Neural cell (in vitro differentiated cells): ENCODE measurements at regions not wholly inside any gene's neighbourhood (a gene's known extent, or its start where the extent isn't known, plus 50 kb on each side); places are given as distances from the start of the nearest gene placed in this dataset.

ENCODE experiments used
- H2AFZ ChIP-seq: fragments of 200-600, 300-800 bp; sonication (generic), shearing (Covaris generic); 2 replicates; pipeline ENCODE4 v1.6.0; 2014; ENCODE audit warnings: low read depth, mild to moderate bottlenecking, antibody characterized with exemption, low read length, moderate library complexity
- H3F3A ChIP-seq: fragments of 200-600 bp; shearing (Covaris generic); 2 replicates; pipeline ENCODE4 v1.6.1; 2016; ENCODE audit warnings: mild to moderate bottlenecking, moderate library complexity, mixed read lengths, antibody characterized with exemption, low read length; ENCODE audit not compliant: insufficient read depth, poor library complexity, severe bottlenecking
- H3K27ac ChIP-seq: fragments of 200-600, 300-800 bp; sonication (generic), shearing (Covaris generic); 2 replicates; pipeline ENCODE4 v1.5.1; 2014; ENCODE audit warnings: mild to moderate bottlenecking, low read length, moderate library complexity
- H3K27me3 ChIP-seq: fragments of 300-800, 200-600 bp; sonication (generic), shearing (Covaris generic); 2 replicates; pipeline ENCODE4 v1.6.0; 2014; ENCODE audit warnings: mild to moderate bottlenecking, low read depth, low read length, moderate library complexity; ENCODE audit not compliant: insufficient read depth
- H3K36me3 ChIP-seq: fragments of 300-800, 200-600 bp; sonication (generic), shearing (Covaris generic); 2 replicates; pipeline ENCODE4 v1.5.1; 2014; ENCODE audit warnings: mild to moderate bottlenecking, antibody characterized with exemption, low read length, moderate library complexity; ENCODE audit not compliant: insufficient read depth
- H3K4me2 ChIP-seq: fragments of 300-800, 200-600 bp; sonication (generic), shearing (Covaris generic); 2 replicates; pipeline ENCODE4 v1.6.0; 2014; ENCODE audit warnings: mild to moderate bottlenecking, low read length
- H3K4me3 ChIP-seq: fragments of 300-800, 200-600 bp; sonication (generic), shearing (Covaris generic); 2 replicates; pipeline ENCODE4 v1.5.1; 2014; ENCODE audit warnings: mild to moderate bottlenecking, low read length, moderate library complexity
- H3K79me2 ChIP-seq: fragments of 200-600 bp; shearing (Covaris generic); replicated peaks from 2 replicates; pipeline ENCODE4 v1.6.0; 2014; ENCODE audit warnings: mild to moderate bottlenecking, low read length, moderate library complexity; ENCODE audit not compliant: insufficient read depth
- H3K9ac ChIP-seq: fragments of 300-800, 200-600 bp; sonication (generic), shearing (Covaris generic); 2 replicates; pipeline ENCODE4 v1.6.1; 2016; ENCODE audit warnings: mild to moderate bottlenecking, low read length, mixed read lengths
- H3K9me2 ChIP-seq: fragments of 200-600 bp; shearing (Covaris generic); 2 replicates; pipeline ENCODE4 v1.6.1; 2016; ENCODE audit warnings: mild to moderate bottlenecking, low read length, mixed read lengths; ENCODE audit not compliant: insufficient read depth
- H3K9me3 ChIP-seq: fragments of 200-600, 300-800 bp; sonication (generic), shearing (Covaris generic); 2 replicates; pipeline ENCODE4 v1.6.1; 2016; ENCODE audit warnings: mild to moderate bottlenecking, mixed run types, low read length, moderate library complexity, mixed read lengths
- H4K20me1 ChIP-seq: fragments of 200-600 bp; shearing (Covaris generic); 2 replicates; pipeline ENCODE4 v1.6.1; 2016; ENCODE audit warnings: mild to moderate bottlenecking, mixed run types; ENCODE audit not compliant: insufficient read depth
- EP300 ChIP-seq: fragments of 450-650 bp; conservative IDR thresholded peaks from 2 replicates; pipeline ENCODE4 v1.6.1; 2014; ENCODE audit warnings: antibody characterized with exemption, mild to moderate bottlenecking, moderate library complexity; ENCODE audit not compliant: poor library complexity, severe bottlenecking
- EZH2 ChIP-seq: fragments of 200-600, 300-800 bp; shearing (Covaris generic), sonication (generic); IDR thresholded peaks from 2 replicates; pipeline ENCODE4 v1.6.1; 2014; ENCODE audit warnings: antibody characterized with exemption, low read length, borderline replicate concordance, mild to moderate bottlenecking; ENCODE audit not compliant: insufficient read depth, poor library complexity, severe bottlenecking
- MXI1 ChIP-seq: fragments of 450-650 bp; conservative IDR thresholded peaks from 2 replicates; pipeline ENCODE4 v1.6.1; 2014; ENCODE audit warnings: antibody characterized with exemption, mild to moderate bottlenecking; ENCODE audit not compliant: poor library complexity, severe bottlenecking
- POLR2AphosphoS5 ChIP-seq: IDR thresholded peaks from 2 replicates; pipeline ENCODE4 v1.6.1; 2012
- RAD21 ChIP-seq: fragments of 450-650 bp; conservative IDR thresholded peaks from 2 replicates; pipeline ENCODE4 v1.6.1; 2014; ENCODE audit warnings: antibody characterized with exemption, mild to moderate bottlenecking, moderate library complexity
- REST ChIP-seq: IDR thresholded peaks from 2 replicates; pipeline ENCODE4 v1.6.1; 2012; ENCODE audit warnings: borderline replicate concordance
- SMC3 ChIP-seq: fragments of 450-650 bp; conservative IDR thresholded peaks from 2 replicates; pipeline ENCODE4 v1.6.1; 2014; ENCODE audit warnings: antibody characterized with exemption, mild to moderate bottlenecking, moderate library complexity; ENCODE audit not compliant: poor library complexity
- TAF1 ChIP-seq: IDR thresholded peaks from 2 replicates; pipeline ENCODE4 v1.6.1; 2012; ENCODE audit warnings: low read depth
- TF ChIP-seq, protein P1 (sequence below): fragments of 450-650 bp; IDR thresholded peaks from 2 replicates; pipeline ENCODE4 v1.5.1; 2014; ENCODE audit warnings: antibody characterized with exemption, mild to moderate bottlenecking, moderate library complexity; ENCODE audit not compliant: poor library complexity, severe bottlenecking

- Histone ChIP-seq H3K4me2 (no peak overlapping the region), H3K9ac (no peak overlapping the region), H3K9me3 (peaks cover 3% of the 10 kb centered on the region), H3K27me3 (no peaks in the 10 kb centered on the region), H3K27ac (no peak overlapping the region), H3K4me3 (no peak overlapping the region), H3K79me2 (no peaks in the 10 kb centered on the region), H3K9me2 (no peaks in the 10 kb centered on the region), H3F3A (no peaks in the 10 kb centered on the region), H4K20me1 (no peaks in the 10 kb centered on the region), H2AFZ (no peak overlapping the region), H3K36me3 (no peaks in the 10 kb centered on the region)
- TF ChIP-seq MXI1 (no peak), POLR2AphosphoS5 (no peak), EP300 (no peak), EZH2 (no peak), RAD21 (no peak), SMC3 (no peak), REST (no peak), TAF1 (no peak)
- TF ChIP-seq, protein P1, sequence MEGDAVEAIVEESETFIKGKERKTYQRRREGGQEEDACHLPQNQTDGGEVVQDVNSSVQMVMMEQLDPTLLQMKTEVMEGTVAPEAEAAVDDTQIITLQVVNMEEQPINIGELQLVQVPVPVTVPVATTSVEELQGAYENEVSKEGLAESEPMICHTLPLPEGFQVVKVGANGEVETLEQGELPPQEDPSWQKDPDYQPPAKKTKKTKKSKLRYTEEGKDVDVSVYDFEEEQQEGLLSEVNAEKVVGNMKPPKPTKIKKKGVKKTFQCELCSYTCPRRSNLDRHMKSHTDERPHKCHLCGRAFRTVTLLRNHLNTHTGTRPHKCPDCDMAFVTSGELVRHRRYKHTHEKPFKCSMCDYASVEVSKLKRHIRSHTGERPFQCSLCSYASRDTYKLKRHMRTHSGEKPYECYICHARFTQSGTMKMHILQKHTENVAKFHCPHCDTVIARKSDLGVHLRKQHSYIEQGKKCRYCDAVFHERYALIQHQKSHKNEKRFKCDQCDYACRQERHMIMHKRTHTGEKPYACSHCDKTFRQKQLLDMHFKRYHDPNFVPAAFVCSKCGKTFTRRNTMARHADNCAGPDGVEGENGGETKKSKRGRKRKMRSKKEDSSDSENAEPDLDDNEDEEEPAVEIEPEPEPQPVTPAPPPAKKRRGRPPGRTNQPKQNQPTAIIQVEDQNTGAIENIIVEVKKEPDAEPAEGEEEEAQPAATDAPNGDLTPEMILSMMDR, result no peak
Observed at GRCh38 chr14:50025776-50026175, 90.6 kb downstream of the VCPKMT start.

DNA sequence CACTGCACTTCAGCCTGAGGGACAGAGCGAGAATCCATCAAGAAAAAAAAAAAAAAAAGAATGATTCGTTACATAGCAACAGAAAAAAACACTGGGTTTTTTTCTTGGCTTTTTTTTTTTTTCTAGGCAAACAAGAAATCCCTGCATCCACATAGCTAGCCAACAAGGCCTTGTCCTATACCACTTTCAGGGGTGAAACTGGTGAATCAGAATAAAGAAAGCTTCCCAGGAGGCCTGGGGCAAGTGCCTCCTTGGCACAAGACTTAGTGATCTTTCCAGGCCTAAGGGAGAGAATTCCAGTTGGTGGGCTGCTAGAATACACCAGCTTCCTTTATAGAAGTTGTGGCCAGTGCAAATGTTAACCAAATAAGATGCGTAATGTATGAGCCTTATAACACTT lies 90.0 kb downstream of the VCPKMT start:
- Histone ChIP-seq H3K27me3 (no peaks in the 10 kb centered on the region), H3K9me3 (no peaks in the 10 kb centered on the region), H3K4me3 (no peak overlapping the region), H3K36me3 (no peaks in the 10 kb centered on the region), H4K20me1 (no peaks in the 10 kb centered on the region), H3F3A (no peaks in the 10 kb centered on the region), H2AFZ (no peak overlapping the region), H3K79me2 (no peaks in the 10 kb centered on the region), H3K4me2 (no peak overlapping the region), H3K9me2 (no peaks in the 10 kb centered on the region), H3K27ac (no peak overlapping the region), H3K9ac (no peak overlapping the region)
- TF ChIP-seq TAF1 (no peak), EP300 (no peak), REST (no peak), MXI1 (no peak), SMC3 (no peak), POLR2AphosphoS5 (no peak), EZH2 (no peak), RAD21 (no peak)
- TF ChIP-seq, protein P1, result no peak
